GM12878 (cell line): ENCODE measurements at regions not wholly inside any gene's neighbourhood (a gene's known extent, or its start where the extent isn't known, plus 50 kb on each side); places are given as distances from the start of the nearest gene placed in this dataset.

Experiments used
- ATAC-seq: fragments of 200-7000 bp; cut with Tn5 transposase; 3 replicates; pipeline ENCODE4 v1.9.1; 2020; ENCODE audit warnings: mild to moderate bottlenecking, moderate library complexity
- BruUV-seq: library from RNA; stranded (reverse); fragments of 400-500 nt; replicated peaks from 2 replicates; lab custom pipeline; 2021; lab: Mats Ljungman, UMichigan
- CTCF ChIA-PET: fragments of 300-600 bp; sonication (Branson Sonifier 250); formaldehyde crosslinking; extraction: SDS; loops from one replicate; lab custom pipeline; 2021; ENCODE audit warnings: inconsistent platforms; lab: Yijun Ruan, JAX
- POLR2A ChIA-PET: fragments of 350-600 bp; formaldehyde crosslinking; extraction: SDS; loops from one replicate; lab custom pipeline; 2021; ENCODE audit warnings: inconsistent platforms; lab: Charles Lee
- RAD21 ChIA-PET: fragments of 300-600 bp; sonication (Branson Sonifier 250); formaldehyde crosslinking; loops from one replicate; lab custom pipeline; 2023; ENCODE audit warnings: antibody characterized with exemption; ENCODE audit not compliant: unreplicated experiment; lab: Charles Lee
- SMC1A ChIA-PET: fragments of 300-600 bp; sonication (Branson Sonifier 250); formaldehyde crosslinking; loops from one replicate; lab custom pipeline; 2023; ENCODE audit not compliant: unreplicated experiment, uncharacterized antibody; lab: Charles Lee
- DNase-seq: peaks from one replicate; pipeline ENCODE4 v3.0.0-alpha.2; 2011; ENCODE audit warnings: low read depth, low spot score
- FAIRE-seq: peaks from 3 replicates; lab custom pipeline; 2011; peaks lifted over from hg19 to GRCh38; lab: Jason Lieb, UNC
- H2AFZ ChIP-seq: 2 replicates; pipeline ENCODE4 v1.6.0; 2011; ENCODE audit warnings: low read depth, low read length, control low read depth; ENCODE audit not compliant: control insufficient read depth
- H3K27ac ChIP-seq: 2 replicates; pipeline ENCODE4 v1.5.1; 2011; ENCODE audit warnings: control low read depth; ENCODE audit not compliant: control insufficient read depth, insufficient read depth
- H3K27me3 ChIP-seq, 2 experiments: replicated peaks in 1 of 2; 2 replicates each; pipeline versions ENCODE4 v1.6.0 to v1.6.1; 2011; ENCODE audit warnings: low read length in 1 of 2; ENCODE audit not compliant: control insufficient read depth in 2 of 2, insufficient read depth in 2 of 2
- H3K36me3 ChIP-seq, 2 experiments: 2 replicates each; pipeline ENCODE4 v1.5.1; 2011; ENCODE audit warnings: low read length in 1 of 2; ENCODE audit not compliant: control insufficient read depth in 2 of 2, insufficient read depth in 2 of 2
- H3K4me1 ChIP-seq: 2 replicates; pipeline ENCODE4 v1.6.1; 2011; ENCODE audit warnings: mild to moderate bottlenecking, low read length, moderate library complexity, mixed read lengths; ENCODE audit not compliant: control insufficient read depth, insufficient read depth
- H3K4me2 ChIP-seq: 2 replicates; pipeline ENCODE4 v1.6.0; 2011; ENCODE audit warnings: control low read depth; ENCODE audit not compliant: control insufficient read depth, insufficient read depth
- H3K4me3 ChIP-seq: fragments of 200-600 bp; sonication (generic); 2 replicates; pipeline ENCODE4 v1.5.1; 2016
- H3K79me2 ChIP-seq: 2 replicates; pipeline ENCODE4 v1.6.0; 2011; ENCODE audit warnings: low read length; ENCODE audit not compliant: control insufficient read depth, insufficient read depth
- H3K9ac ChIP-seq: 2 replicates; pipeline ENCODE4 v1.8.0; 2011; ENCODE audit warnings: low read length, control low read depth, mixed read lengths; ENCODE audit not compliant: control insufficient read depth, insufficient read depth
- H3K9me3 ChIP-seq: replicated peaks from 3 replicates; pipeline ENCODE4 v1.5.1; 2011; ENCODE audit warnings: mild to moderate bottlenecking, low read length; ENCODE audit not compliant: control insufficient read depth, insufficient read depth
- H4K20me1 ChIP-seq: 2 replicates; pipeline ENCODE4 v1.6.0; 2011; ENCODE audit not compliant: control insufficient read depth, insufficient read depth
- IRF3 ChIP-seq: fragments of 450-650 bp; IDR thresholded peaks from 2 replicates; pipeline ENCODE4 v1.6.1; 2014; ENCODE audit warnings: mild to moderate bottlenecking
- PRDM15 ChIP-seq: fragments of 450-650 bp; formaldehyde crosslinking; IDR thresholded peaks from 2 replicates; pipeline ENCODE4 v1.4.0; 2020; ENCODE audit warnings: mild to moderate bottlenecking, moderate library complexity
- RCOR1 ChIP-seq: conservative IDR thresholded peaks from 2 replicates; pipeline ENCODE4 v1.6.1; 2012; ENCODE audit warnings: low read depth, low read length, improper control_type of control experiment
- TBL1XR1 ChIP-seq: IDR thresholded peaks from 2 replicates; pipeline ENCODE4 v1.6.1; 2012; ENCODE audit warnings: low read depth, low read length, improper control_type of control experiment
- YY1 ChIP-seq: IDR thresholded peaks from 2 replicates; pipeline ENCODE4 v1.6.1; 2011; ENCODE audit warnings: low read depth, mild to moderate bottlenecking, low read length
- WGBS: methylation state at CpG from one replicate; pipeline ENCODE4 v1.1.6; 2016; ENCODE audit warnings: low lambda C conversion rate; ENCODE audit not compliant: insufficient replicate concordance, insufficient coverage; ENCODE audit errors: missing lambda C conversion rate; 5-methylcytosine and 5-hydroxymethylcytosine counted together
- in situ Hi-C: fragments of 300-500 bp; cut with MboI; formaldehyde crosslinking; loops from 9 replicates; pipeline ENCODE4 v1.14.3; 2018; ENCODE audit warnings: mixed read lengths
- intact Hi-C: fragments of 100-400 bp; cut with micrococcal nuclease; formaldehyde crosslinking; loops from one replicate; pipeline ENCODE4 v1.14.2; 2022; ENCODE audit not compliant: unreplicated experiment

GRCh38 chr1:14529475-14529874 lies 69.0 kb upstream of the KAZN start:
- no TSS peak for BruUV-seq
- 4% methylated on average over 2 of the region's 2 CpGs for WGBS
- H3K79me2 ChIP-seq, result no peaks in the 10 kb centered on the region
- no peak overlapping the region for H3K9ac ChIP-seq
- SMC1A ChIA-PET, result interaction anchor here (1.7 kb wide), 1 partner anchor 11 kb away, joined by 5 read pairs; no protein-coding TSS in a partner anchor
- ATAC-seq, result no peak
- no peaks in the 10 kb centered on the region for H3K4me1 ChIP-seq
- no peaks in the 10 kb centered on the region for H3K9me3 ChIP-seq
- no peaks in the 10 kb centered on the region for H3K27me3 ChIP-seq
- POLR2A ChIA-PET, result no interaction called here
- DNase-seq, result no peak
- H3K4me2 ChIP-seq, result no peak overlapping the region
- H3K27ac ChIP-seq, result no peak overlapping the region
- no peaks in the 10 kb centered on the region for H4K20me1 ChIP-seq
- H3K4me3 ChIP-seq, result no peak overlapping the region
- H2AFZ ChIP-seq, result no peak overlapping the region
- in situ Hi-C loops, result no loop called here
- CTCF ChIA-PET, result no interaction called here
- TF ChIP-seq IRF3 (no peak), RCOR1 (no peak), TBL1XR1 (no peak), PRDM15 (CRISPR knock-in tag) (no peak), YY1 (no peak)
- no peak for FAIRE-seq
- intact Hi-C loops, result no loop called here
- H3K36me3 ChIP-seq, result no peaks in the 10 kb centered on the region
- RAD21 ChIA-PET, result no interaction called here
